GM19043 (cell line): ENCODE measurements at regions not wholly inside any gene's neighbourhood (a gene's known extent, or its start where the extent isn't known, plus 50 kb on each side); places are given as distances from the start of the nearest gene placed in this dataset.
"Not testable (repeated sequence)": the region's sequence is repeated elsewhere in the genome, so short reads cannot be mapped to it uniquely, and the experiment has no call there.

Experiments
- ATAC-seq: cut with Tn5 transposase; IDR thresholded peaks from one replicate; pipeline ENCODE4 v1.9.1; 2021; ENCODE audit warnings: low read depth; ENCODE audit not compliant: unreplicated experiment

DNA sequence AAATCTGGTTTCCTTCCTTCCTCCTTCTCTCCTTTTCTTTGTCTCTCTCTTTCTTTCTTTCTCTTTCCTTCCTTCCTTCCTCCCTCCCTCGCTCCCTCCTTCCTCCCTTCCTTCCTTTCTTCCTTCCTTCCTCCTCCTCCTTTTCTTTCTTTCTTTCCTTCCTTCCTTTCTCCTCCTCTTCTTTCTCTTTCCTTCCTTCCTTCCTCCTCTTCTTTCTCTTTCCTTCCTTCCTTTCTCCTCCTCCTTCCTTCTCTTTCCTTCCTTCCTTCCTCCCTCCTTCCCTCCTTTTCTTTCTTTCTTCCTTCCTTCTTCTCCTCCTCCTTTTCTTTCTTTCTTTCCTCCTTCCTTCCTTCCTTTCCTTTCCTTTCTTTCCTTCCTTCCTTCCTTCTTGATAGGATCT is 61.2 kb downstream of the VIP start:
- ATAC-seq, result no peak

DNA sequence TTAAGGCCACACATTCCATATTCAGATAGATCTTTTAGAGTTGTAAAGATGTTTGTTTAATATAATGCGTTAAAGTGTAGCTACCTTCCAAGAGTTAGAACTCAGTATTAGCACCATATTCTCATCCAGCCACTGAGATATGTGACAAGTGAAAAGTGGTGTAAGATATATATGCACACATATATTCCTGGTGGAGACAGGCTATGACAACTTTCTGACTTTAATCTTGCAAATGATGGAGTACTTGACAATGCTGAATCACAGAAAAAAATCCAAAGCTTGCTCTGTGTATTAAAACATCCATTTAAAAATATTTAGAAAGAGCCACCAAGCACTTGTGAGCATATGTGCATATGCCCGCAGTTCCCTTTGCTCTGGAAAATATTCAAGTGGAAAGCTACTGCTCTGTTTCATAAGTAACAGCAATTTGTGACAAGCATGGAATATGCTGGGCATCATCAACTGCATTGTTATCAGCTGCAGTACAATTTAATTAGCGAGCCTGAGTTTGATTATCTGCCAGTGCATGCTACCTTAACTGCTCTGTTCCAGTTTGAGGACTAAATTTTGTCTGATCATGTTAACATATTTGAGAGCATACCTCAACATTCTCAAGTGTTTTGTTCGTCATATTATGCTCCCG is 64.8 kb downstream of the VIP start:
- ATAC-seq, result no peak

DNA sequence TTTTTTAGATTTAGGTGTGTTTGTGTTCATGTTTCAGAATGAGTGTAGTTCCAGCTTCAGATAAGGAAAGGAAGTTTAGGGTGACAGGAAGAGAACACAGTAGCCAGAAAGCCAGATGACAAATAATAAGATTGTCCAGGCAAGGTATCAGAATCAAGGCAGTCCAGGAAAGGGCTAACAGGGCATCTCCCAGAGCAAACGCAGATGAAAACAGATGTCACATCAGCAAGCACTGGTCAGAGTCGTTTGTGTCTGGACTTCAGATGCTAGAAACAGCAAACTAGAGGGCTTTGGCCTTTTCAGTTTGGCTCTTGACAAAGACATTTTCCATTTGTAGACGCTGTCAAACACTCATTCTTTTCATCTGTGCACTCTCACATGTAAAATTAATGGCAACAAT is 65.5 kb downstream of the VIP start:
- no peak for ATAC-seq

DNA sequence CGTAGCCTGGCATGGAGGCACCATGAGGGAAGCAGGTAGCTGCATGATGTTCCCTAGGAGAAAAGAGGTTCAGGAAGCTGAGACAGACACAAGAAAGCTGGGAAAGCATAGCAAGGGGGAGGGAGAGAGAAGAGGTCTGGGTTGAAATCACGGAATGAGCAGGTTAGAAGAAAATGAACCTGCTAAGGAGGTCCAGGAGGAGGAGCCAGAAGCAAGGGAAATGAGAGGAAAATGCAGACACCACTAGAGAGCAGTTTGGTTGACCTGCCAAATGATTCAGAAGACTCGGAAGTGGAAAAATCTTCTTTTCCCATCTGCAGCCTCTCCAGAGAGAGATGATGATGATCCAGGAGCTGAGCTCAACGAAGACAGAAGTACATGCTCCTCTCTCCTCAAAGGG is 70.9 kb downstream of the VIP start:
- ATAC-seq, result no peak

DNA sequence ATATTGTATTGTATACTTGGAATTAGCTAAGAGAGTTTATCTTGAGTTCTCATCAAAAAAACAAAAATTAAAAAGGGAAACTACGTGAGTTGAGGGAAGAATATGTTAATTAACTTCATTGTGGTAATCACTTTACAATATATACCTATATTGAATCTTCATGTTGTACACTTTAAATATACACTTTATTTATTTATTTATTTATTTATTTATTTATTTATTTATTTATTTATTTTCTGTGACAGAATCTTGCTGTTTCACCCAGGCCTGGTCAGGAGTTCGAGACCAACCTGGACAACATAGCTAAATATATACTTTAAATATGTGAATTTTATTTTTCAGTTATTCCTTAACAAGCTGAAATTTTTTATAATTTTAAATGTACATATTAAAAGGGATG is 74.1 kb downstream of the VIP start:
- no peak for ATAC-seq

DNA sequence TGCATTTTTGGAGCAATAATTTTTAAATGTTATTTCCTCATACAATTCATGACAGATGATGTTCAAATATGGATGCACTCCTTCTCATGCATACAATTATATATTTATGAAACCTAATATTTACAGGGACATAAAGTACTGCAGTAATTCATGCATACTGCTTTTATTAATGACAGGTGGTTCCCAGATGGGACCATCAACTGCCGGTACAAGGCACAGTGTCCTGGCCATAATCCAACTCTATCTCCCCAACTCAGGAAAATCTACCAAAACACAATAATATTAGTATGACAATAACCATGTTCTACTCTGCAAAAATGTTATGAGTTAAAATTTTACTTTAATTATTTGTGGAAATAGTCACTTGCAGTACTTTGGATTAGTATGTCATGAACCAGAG is 77.8 kb downstream of the VIP start:
- no peak for ATAC-seq

DNA sequence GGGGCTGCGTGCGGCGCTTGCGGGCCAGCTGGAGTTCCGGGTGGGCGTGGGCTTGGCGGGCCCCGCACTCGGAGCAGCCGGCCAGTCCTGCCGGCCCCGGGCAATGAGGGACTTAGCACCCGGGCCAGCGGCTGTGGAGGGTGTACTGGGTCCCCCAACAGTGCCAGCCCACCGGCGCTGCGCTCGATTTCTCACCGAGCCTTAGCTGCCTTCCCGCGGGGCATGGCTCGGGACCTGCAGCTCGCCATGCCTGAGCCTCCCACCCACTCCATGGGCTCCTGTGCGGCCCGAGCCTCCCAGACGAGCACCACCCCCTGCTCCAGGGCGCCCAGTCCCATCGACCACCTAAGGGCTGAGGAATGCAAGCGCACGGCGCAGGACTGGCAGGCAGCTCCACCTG is 83.8 kb downstream of the VIP start:
- ATAC-seq, result not testable (repeated sequence)

DNA sequence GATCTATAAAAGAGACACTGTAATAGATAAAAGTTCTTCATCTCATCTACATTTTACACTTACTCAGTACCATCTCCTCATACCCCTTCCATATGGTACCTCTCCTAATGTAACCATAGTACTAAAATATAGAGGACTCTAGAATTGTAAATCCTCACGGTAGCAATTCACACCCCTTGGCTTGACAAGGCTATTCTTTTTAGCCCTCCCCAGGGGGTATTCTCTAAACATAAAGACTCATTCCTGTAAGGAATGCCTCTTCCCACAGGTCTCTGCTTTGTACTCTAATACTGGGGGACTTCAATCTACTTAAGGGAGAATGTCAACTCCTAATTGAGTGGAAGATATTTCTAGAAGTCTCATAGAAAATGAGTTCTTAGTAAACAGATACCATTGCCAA is 85.9 kb downstream of the VIP start:
- no peak for ATAC-seq

DNA sequence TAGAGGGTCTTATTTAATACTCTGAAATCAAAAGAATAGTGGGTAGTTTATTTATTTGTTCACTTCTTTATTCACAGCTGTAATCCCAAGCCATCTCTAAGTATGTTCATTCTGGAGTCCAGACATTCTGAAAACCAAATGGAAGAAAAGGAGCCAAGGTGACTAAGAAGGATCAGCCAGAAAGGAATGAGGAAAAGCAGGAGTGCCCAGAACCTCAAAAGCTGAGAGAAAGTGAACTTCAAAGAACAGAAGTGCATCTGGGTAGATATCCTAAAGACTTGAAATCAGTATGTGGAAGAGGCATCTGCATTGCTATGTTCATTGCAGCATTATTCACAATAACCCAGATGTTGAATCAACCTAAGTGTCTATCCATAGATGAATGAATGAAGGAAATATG is 94.8 kb downstream of the VIP start:
- ATAC-seq, result no peak

DNA sequence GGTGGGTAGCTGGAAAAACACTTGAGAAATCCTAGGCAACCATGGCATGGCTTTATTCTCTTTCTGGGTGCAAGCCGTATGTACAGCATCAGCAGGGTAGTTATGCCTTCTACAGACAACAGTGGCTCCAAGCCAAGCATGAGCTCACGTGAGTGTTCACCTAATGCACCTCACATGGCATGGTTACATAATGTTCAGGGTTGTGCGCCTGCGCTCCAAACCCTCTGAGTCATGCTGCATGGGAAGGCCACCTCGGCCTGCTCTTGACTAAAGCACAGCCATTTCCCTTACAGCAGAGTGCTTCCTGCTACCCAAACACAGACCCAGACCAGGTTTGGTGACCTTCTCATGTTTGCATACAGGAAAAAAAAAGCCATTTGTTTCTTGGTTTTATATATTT is 96.2 kb downstream of the VIP start:
- ATAC-seq, result no peak

DNA sequence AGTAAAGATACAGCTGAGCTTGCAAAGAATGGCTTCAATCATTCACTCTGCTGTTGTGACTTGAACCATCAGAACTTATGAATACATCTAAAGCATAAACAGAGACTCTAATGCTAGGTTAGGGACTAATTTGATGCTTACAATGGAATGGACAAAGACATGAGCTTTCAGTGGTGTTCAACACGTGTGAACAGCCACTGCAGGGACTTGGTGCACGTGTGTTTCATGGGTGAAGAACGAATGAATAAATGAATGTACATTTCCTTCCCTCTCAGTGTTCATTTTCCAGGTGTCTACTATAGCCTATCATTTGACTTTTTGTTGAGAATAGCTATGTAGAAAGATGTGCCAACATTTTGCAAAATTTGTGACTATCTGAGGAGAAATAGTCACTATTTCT is 98.3 kb downstream of the VIP start:
- ATAC-seq, result no peak

DNA sequence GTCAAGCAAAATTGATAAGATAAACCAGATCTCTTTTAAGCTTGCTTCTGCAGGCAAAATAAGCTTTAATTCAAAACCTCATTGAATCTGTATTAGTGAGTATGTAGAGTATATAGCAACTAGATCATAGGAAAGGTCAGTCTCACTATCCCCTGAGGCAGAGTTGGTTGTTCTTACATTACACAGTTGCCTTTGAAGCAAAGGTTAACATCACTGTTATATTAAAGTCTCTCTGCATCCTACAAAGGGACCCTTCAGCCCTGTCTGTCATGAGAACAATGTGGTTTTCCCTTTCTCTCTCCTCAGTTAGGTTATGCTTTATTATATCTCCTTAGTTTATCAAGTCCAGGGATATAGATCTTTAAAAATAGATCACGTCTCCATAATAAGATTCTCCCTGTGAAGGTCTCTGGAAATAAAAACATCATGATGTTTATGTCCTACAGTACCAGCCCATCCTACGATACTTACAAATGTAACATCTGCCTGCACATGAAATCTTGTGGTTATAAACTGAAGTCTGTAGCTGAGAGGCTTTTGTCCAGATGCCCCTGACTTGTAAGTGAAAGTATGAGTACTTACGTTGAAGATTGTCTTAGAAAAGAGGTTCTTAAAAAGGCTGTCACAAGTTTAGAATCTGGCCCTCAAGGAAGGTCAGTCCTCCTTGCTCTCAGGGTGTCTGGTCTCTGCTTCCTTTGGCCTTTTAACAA is 103.6 kb downstream of the VIP start:
- no peak for ATAC-seq

DNA sequence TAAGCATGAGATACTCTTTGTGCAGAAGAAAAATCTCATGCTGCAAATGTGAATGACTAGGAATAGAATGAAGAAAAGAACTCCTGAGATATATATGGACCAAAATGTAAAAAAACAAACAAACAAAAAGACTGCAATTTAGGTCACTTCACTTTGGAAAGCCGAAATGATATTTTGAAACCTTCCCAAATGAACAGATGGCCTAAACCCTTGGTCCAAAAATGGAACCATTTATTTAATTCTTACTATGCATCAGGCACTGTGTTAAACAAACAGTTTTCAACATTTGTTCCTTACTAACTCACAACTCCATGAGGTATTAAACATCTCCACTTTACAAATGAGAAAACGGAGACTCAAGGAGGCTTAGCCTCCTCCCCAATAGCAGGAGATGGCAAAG is 107.5 kb downstream of the VIP start:
- ATAC-seq, result no peak

DNA sequence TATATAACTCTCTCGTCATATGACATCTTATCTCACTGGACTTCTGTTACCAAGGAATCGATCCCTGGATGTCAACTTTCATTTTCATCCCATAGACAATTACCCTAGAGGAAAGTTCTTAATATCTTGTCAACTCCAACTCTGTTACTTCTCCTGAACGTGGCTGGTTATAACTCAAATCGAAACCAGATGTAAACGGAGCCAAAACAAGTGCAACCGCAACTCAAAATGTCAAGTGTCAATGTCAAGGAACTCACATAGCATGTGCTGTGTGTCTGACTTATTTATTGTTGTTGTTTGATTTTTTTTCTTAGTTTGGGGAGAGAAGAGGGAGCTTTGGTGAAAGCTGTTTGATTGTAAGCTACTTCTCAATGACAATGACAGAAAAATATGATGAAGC is 108.6 kb downstream of the VIP start:
- ATAC-seq, result no peak

DNA sequence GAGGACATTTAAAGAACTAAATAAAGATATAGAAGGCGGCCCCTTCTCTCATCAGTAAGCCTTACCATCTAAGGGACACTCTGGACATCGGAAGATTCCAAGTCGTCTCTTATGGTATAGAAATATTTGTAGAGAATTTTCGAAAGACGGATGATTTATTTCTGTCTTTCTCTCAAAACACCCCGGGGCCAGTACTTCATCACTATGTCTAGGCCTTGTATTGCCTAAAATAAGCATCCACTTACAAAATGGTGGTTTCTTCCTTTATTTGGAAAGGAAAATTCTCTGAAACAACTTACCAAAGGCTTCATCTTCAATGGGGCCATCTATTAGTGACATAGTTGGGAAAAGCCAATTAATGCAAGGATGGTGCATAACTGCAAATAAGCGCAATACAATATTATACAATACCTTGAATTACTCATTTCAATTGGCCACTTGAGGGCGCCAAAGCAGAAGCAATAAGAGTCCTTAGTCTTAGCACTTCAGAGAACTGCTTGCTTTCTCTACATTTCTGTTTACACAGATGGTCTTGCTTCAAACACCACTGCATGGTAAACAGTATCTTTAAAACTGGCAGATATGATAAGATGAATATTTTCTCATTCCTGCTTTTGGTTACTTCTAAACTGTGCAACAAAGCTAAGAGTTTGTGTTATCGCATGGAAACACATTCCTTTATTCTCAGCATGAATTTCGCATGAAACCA is 113.2 kb downstream of the VIP start:
- ATAC-seq, result peak; percentile 89

DNA sequence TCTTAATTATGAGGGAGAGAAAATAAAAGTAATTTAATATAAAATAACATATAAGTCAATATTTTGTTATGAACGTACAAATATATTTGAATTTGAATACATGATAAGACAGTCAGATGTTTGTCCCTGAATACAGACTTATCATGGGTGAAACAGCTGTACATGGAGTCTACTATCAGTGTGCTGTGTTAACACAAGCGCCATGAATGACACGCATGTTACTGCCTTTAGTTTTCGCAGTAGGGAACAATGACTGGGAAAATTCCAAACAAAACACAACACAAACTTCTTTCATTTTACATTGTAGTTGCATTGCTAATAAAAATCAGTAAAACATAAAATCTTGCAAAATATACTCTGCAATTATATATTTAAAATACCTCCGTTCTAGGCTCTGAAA is 108.6 kb downstream of the FBXO5 start:
- no peak for ATAC-seq

DNA sequence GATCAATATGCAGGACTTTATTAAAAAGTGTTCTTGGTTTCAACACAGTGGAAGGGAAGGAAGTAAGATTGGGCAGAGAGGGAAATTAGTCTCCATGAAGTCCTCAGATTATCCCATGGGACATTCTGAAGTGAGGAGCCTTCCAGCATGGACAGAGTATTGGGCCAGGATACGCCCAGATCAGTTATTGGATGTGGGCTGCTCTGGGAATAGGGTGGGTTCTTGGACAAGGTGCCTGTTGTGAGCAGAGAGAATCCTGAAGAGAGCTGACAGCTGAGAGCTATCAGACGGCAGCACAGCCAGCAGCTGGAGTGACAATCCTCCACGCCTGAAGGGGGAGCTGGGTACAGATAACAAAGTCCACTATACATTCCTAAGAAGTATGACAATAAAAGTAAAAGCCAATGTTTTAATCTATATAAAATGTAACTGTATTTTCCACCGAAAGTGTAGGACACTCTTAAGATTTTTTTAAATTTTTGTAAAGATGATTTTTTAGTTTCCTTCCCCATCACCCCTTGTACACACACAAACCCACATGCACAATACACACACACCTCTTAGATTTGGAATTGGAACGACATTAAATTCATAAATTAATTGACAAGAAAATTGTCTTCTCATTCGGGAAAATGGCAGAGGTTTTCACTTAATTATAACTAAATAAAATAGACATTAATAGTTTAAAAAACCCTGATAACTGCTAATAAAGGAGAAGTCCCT is 107.8 kb downstream of the FBXO5 start:
- ATAC-seq, result no peak

DNA sequence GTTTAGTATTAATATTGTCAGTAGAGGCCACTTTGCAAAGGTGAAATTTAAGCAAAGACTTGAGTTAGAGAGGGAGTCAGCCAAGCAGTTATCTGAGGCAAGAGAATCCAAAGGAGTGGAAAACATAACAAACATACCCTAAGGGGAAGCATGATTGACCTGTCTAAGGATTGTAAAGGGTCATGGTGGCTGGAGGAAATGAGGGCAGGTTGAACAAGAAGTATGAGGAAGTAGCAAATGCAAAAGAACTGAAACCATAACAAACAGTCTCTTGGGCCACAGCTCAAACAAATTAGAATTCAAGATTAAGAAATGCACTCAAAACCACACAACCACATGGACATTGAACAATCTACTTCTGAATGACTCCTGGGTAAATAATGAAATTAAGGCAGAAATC is 103.2 kb downstream of the FBXO5 start:
- no peak for ATAC-seq

DNA sequence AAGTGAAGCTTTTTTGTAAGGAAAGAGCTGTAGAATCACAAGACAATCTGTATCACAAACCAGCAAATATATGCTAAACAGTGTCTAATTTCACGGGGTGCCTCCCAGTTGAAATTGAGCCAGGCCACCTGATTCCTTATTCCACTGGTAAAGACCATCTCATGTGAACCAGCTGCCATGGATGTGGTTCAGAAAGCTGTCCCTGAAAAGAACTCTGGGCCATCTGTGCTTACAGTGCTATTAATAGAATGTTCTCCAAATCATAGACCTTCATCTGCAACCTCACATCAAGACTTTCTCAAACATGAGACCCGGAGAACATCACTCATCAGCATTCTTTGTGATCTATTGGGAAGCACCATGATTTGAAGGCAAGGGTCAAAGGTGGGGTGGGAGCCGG is 89.7 kb downstream of the FBXO5 start:
- no peak for ATAC-seq

DNA sequence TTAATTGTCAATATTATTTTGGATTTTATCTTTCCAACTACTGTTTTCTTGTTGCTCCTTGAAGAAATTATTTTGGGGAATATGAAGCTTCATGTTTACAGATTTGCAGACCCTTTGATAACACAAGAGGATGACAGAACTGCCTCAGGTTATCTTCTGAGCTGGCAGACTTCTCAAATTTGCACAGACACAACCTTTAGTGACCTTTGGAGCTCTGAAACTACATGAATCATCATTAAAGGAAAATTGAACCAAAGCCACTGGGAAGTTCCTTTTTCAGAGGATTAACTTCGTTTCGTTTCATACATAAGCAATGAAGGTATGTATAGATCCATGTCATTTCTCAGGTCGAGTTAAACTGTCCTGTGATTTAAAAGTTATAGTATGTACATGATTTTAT is 85.9 kb downstream of the FBXO5 start:
- no peak for ATAC-seq

DNA sequence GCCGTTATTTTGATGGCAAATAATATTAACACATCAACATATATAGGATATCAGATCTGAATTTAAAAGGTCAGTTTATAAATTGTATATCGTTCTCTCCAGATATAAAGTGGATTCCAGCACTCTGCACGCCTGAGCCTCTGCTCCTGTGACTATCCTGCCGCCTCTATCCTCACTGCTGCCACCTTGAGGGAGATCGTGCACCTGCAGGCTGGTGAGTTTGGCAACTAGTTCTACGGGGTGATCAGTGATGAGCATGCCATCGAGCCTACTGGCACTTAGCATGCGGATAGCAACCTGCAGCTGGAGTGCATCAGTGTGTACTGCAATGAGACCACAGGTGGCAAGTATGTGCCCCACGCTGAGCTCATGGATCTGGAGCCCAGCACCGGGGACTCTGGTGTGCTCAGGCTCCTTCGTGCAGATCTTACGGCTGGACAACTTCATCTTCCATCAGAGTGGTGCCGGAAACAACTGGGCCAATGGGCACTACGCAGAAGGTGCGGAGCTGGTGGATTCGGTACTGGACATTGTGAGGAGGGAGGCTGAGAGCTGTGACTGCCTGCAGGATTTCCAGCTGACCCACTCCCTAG is 84.9 kb downstream of the FBXO5 start:
- peak; percentile 99 for ATAC-seq
